ENCODE measurements at regions not wholly inside any gene's neighbourhood (a gene's known extent, or its start where the extent isn't known, plus 50 kb on each side); places are given as distances from the start of the nearest gene placed in this dataset.
"Not testable (repeated sequence)": the region's sequence is repeated elsewhere in the genome, so short reads cannot be mapped to it uniquely, and the experiment has no call there.

- DNase-seq = no peak
These were observed 790.4 kb downstream of the DIAPH3 start for GRCh38 chr13:59373341-59373740.

DNA sequence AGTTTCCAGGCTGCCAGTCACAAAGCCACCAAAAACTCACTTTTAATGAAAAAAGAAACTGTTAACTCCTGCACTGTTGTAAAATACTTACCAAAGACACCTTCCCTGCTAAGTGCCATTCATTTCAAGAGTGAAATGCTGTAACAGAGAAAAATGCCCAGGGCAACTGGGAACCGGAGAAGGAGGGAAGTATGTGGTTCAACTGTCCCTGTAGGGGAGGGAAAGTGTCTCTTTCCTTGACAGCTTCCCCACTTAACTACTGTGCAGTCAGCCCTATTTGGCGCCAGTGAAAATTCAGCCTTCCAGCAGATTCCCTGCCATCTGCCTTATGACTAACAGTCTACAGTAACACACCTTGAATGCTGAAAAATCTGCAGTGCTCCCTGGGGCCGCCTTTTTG, 789.0 kb downstream of the DIAPH3 start:
- DNase-seq = no peak

- DNase-seq = no peak
These were observed 779.6 kb downstream of the DIAPH3 start for GRCh38 chr13:59384154-59384553.

- peak; percentile 36 for DNase-seq
These were observed 772.0 kb downstream of the DIAPH3 start for GRCh38 chr13:59391696-59392095.

DNA sequence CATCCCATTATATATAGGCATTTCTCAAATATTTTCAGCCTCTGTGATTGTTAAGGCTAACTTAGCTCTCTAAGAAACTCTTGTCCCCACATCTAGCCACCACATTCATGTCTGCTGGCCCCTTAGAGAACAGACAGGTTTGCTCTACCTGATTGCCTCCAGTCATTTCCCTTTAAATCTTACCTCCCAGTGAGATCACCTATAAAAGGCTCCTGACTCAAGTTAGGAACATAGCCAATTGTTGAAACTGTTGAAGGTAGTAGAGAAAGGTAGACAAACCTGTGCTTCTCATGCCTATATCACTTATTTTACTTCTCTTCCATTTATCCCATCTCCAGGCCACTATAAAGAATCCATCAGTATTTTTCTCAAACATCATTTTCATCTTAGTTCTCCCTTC, 771.4 kb downstream of the DIAPH3 start:
- no peak for DNase-seq

DNA sequence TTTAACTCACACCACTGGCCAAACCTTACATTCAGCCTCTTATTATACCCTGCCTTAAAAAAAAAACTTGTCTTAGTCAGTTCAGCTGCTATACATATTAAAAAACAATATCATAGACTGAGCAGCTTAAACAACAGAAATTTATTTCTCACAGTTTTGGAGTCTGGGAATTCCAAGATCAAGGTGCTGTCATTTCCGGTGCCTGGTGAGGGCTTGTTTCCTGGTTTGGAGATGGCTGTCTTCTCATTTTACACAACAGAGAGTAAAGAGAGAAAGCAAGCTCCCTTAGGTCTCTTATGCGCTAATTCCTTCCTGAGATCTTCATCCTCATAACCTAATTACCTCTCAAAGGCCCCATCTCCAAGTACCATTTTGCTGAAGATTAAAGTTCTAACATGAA, 769.2 kb downstream of the DIAPH3 start:
- DNase-seq = no peak

- DNase-seq = no peak
These were observed 765.6 kb downstream of the DIAPH3 start for GRCh38 chr13:59398127-59398526.

DNA sequence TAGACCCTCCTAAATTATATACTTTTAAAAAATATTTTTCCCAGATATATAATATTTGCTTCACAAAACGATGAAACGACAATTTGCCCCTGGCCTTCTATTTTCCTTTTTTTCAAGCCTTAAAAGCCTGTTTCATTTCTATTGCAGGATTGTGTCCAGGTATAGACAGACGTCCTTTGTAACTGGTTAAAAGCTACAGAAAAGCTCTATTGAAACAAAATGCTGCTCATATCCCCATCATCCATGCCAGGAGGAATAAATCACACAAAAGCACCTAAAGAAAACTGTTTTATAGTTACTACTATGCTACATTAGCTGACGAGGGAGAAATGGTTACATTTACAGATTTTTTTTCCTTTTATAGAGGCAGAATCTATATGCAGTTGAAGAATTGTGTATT, 765.1 kb downstream of the DIAPH3 start:
- no peak for DNase-seq

DNA sequence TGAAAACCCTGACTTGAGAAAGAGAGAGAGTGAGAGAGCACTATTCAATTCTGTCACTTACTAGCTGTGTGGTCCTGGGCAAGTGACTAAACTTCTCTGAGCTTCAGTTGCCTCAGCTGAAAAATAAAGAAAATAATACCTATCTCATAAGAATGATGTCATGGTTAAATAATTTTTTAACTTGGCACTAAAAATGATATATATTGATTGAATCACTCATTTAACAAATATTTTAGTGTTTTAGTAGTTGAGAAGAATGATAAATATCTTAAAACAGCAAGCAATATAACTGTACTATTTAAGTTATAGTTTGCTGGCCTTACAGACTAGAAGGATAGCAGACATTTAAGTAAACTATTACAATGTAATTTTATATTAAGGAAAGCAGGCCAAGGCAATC, 764.2 kb downstream of the DIAPH3 start:
- no peak for DNase-seq

DNA sequence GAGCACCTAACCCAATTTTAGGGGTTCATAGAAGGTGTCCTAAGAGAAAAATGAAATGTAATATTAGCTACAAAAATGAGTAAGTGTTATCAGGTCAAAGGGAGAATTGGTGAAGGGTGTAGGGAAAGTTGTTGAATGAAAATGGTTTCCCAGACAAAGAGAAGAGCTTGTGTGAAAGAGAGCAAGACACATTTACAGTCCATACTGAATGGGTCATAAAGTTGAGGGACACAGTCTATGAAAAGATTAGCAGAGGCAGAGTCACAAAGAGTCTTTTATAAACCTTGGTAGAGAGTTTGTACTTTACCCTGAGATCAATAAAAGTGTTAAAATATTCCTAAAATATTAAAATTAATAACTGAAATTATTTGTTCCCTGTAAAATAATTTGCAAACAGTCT, 759.4 kb downstream of the DIAPH3 start:
- no peak for DNase-seq

- not testable (repeated sequence) for DNase-seq
These were observed 756.5 kb downstream of the DIAPH3 start for GRCh38 chr13:59407251-59407650.

- no peak for DNase-seq
These were observed 755.0 kb downstream of the DIAPH3 start for GRCh38 chr13:59408738-59409137.

DNA sequence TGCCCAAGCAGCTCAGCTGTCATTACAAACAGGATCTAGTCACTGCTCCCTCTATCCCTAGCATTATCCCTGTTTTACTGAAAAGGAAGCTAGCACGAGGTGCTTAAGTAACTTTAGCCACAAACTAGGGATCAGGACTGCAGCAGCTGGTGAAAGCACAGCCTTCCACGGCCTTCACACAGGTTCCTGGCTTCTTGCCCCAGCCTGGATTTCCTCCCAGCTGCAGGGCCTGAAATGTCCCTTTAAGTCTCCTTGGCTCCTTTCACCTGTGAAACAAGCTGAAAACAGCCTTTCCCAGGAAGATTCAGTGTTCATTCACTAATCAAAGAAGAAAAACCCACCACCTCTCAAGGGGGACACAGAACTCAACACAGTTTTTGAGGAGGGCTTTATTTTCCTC, 754.5 kb downstream of the DIAPH3 start:
- DNase-seq = no peak

- DNase-seq = no peak
These were observed 754.0 kb downstream of the DIAPH3 start for GRCh38 chr13:59409634-59410200.

- DNase-seq = no peak
These were observed 750.6 kb downstream of the DIAPH3 start for GRCh38 chr13:59413126-59413525.

- DNase-seq = no peak
These were observed 749.7 kb downstream of the DIAPH3 start for GRCh38 chr13:59414006-59414405.

DNA sequence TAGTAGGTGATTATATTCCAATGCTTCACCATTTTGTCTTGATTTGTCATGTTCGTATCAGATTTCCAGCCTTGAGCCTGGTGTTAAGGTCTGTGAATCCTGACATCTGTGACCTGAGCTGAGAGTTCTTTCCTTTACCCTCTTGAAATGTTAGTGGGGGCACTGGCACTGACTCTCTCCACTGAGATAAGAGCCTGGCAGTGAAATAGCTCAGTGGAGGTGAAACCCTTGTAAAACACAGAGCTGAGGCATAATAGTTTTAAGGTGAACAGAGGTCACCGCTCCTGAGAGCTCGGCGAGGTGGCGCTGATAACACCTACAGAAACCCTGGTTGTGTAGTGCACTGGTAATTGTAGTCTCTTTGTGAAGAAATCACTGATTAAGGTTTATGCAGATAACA, 748.2 kb downstream of the DIAPH3 start:
- peak; percentile 12 for DNase-seq

DNA sequence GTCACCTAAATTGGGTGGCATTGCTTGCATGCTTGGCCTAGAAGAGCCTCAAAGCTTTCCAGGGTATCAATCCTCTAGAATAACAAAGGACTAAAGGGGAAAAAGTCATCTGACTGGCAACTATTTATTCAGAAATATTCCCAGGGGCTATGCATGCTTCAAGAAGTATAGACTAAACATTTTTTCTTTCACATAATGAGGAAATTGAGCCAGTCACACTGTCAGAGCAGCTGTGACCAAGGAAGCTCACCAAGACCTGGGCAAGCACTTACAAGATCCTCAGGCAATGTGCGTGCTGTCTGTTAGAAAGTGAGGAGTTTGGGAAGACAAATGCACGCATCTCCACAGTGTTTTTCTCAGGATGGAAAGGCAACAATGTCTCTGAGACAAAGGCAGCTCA, 747.2 kb downstream of the DIAPH3 start:
- no peak for DNase-seq

DNA sequence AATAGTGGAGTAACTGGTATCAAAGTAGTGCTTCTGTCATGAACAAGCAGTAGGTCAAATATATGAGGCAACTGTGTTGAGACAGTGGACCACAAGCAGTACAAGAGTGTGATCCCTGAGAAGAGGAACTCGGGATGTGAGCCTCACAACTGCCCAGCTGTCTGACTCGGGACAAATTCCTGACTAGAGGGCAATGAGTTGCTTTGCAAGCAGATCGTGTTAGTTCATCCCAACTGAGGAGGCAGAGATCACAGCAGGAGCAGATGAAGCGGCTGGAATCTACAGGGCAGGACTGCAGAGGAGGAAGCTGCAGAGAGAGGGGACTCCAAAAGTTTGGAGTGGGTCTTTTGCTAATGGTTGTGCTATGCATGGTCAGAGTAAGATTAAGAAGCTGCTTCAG, 741.1 kb downstream of the DIAPH3 start:
- no peak for DNase-seq

- no peak for DNase-seq
These were observed 739.9 kb downstream of the DIAPH3 start for GRCh38 chr13:59423708-59424340.

DNA sequence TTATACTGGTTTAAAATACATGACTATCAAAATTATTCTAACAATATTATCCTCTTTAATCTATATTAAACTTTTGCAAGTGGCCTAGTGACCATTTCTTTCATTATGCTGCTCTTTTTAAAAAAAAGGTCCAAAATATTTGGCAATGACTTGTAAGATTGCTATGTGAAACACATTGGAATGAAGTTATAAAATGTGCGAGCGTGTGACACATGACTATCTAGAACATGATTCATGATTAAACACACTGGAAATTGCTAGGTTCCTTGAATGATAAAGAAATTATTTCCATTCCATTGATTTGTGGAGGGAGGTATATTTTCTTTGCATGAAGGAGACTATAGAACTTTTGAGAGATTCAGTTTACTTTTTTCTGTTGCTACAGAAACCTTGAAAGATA, 739.1 kb downstream of the DIAPH3 start:
- peak; percentile 49 for DNase-seq

DNA sequence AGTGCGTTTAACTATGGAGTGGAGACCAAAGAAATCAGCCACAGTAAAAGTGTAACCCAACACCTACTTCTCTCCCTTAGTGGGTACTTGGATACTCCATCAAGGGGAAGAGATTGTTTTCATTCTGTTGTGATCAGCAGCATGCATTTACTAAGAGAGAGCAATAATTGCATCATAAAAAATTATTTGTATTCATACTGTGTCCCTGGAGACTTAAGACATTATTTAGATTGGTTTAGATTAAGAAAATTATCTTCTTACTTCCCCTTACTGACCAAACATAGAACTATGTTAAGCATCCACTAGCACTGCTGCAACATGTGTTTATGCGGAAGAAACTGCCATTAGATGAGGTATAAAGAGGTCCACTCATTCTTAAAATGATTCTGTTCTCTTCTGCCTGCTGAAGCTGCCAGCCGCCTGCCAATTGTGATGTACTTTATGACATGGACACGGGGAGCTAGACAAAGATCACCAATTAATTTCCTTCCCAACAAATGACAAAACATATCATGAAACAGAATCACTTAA, 738.5 kb downstream of the DIAPH3 start:
- DNase-seq = peak; percentile 33

GRCh38 chr13:59435024-59435423, 728.7 kb downstream of the DIAPH3 start:
- no peak for DNase-seq

DNA sequence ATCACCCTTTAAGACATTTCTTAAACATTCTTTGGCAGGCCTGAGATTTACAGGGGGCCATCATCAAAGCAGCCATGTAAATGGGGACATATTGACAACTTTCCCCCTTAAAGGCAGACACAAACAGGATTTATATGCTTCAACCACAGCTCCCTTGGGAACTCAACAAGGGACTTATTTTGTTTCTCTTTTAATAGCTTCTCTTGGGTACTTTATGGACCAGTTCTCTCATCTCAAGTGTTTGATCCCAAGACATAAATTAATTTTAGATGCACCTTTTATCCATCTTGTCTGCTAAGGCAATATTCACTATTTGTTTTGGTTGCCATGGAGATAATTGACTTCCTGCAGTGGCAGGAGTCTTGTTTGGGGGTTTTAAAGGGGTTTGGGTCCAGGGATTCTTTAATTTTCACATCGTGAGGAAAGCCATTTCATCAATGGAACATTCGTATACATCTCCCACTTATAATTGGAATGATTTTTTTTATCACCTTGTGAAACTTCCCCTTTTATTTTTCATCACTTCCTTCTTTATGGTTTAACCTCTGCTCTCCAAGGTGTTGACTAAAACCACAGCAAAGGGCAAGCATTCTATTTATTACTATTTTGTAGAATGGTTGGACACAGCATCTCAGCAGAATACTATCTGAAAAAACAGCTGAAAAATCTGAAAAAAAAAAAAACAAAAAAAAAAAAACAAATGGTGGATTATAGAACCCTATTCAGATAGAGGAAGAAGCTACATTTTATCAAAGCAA, 726.0 kb downstream of the DIAPH3 start:
- no peak for DNase-seq

Measured in NCI-H226 (cell line).